Suprapubic skin (tissue), 4 donors: ENCODE measurements at regions not wholly inside any gene's neighbourhood (a gene's known extent, or its start where the extent isn't known, plus 50 kb on each side); places are given as distances from the start of the nearest gene placed in this dataset.
"Not testable (repeated sequence)": the region's sequence is repeated elsewhere in the genome, so short reads cannot be mapped to it uniquely, and the experiment has no call there.

Source experiments
- DNase-seq, 2 donors: peaks; one replicate each; pipeline ENCODE4 v3.0.0-alpha.2; 2019; ENCODE audit warnings: low spot score in 2 of 2
- H3K27ac ChIP-seq: fragments of 200-600 bp; sonication (generic); one replicate; pipeline ENCODE4 v1.5.1; 2019
- H3K27me3 ChIP-seq: fragments of 200-600 bp; sonication (generic); one replicate; pipeline ENCODE4 v1.5.1; 2019
- H3K36me3 ChIP-seq: fragments of 200-600 bp; sonication (generic); one replicate; pipeline ENCODE4 v1.5.1; 2019
- H3K4me1 ChIP-seq: fragments of 200-600 bp; sonication (generic); one replicate; pipeline ENCODE4 v1.5.1; 2019
- H3K4me3 ChIP-seq: fragments of 200-600 bp; sonication (generic); one replicate; pipeline ENCODE4 v1.5.1; 2019; ENCODE audit warnings: mild to moderate bottlenecking
- H3K9me3 ChIP-seq: fragments of 200-600 bp; sonication (generic); one replicate; pipeline ENCODE4 v1.5.1; 2019
- EP300 ChIP-seq: sonication (generic); formaldehyde crosslinking; IDR thresholded peaks from one replicate; pipeline ENCODE4 v1.6.1; 2017; ENCODE audit warnings: antibody characterized with exemption
- POLR2A ChIP-seq, 2 donors: fragments of 450-650 bp; IDR thresholded peaks; one replicate each; pipeline ENCODE4 v1.6.1; 2017; ENCODE audit warnings: antibody characterized with exemption in 2 of 2, mild to moderate bottlenecking in 2 of 2, moderate library complexity in 2 of 2
- POLR2AphosphoS5 ChIP-seq, 3 donors: sonication (generic); formaldehyde crosslinking; IDR thresholded peaks; one replicate each; pipeline ENCODE4 v1.6.1; 2017; ENCODE audit warnings: antibody characterized with exemption in 3 of 3
- WGBS: methylation state at CpG from one replicate; pipeline ENCODE4 v1.1.5; 2018; 5-methylcytosine and 5-hydroxymethylcytosine counted together
- TF ChIP-seq, protein P1 (sequence below), 2 donors: fragments of 200-600 bp in 1 of 2; fragments of 450-650 bp in 1 of 2; sonication (generic) in 1 of 2; IDR thresholded peaks; one replicate each; pipeline ENCODE4 v1.5.1; 2016 to 2019; ENCODE audit warnings: antibody characterized with exemption in 2 of 2, mild to moderate bottlenecking in 1 of 2, moderate library complexity in 1 of 2

DNA sequence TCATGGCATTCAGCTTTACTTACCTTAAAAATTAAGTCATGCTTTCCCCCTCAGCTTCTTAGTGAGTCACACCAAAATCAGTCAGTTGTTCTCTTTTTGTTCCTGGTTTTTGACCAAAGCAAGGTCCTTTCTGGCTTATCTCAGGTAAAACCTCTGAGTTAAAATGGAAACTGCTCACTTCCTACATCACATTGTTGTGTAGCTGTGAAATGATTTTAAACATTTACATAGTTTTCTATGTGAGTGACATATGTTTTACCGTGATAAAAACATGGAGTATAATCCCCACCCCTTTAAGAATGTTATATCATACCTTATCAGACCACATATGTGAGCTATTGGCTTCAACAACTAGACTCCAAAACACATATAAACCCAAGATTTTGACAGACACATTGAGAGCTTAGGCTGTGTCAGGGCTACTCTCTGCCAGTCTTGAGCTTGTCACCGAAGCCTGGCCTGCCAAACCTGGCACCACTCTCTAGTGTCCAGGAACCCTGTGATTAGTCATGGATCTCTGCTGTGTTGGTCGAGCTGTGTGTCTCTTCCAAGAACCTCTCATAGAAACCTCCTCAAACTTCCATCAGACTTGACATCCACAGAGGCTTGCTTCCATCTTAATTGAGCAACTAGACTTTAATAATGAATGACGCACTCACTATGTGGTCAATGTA lies 113.7 kb upstream of the FOXN2 start:
- Histone ChIP-seq H3K36me3 (no peaks in the 10 kb centered on the region), H3K4me1 (peaks cover 4% of the 10 kb centered on the region), H3K4me3 (no peak overlapping the region), H3K9me3 (no peaks in the 10 kb centered on the region), H3K27ac (no peak overlapping the region), H3K27me3 (no peaks in the 10 kb centered on the region)
- 92% methylated on average over 4 of the region's 4 CpGs for WGBS
- no peak for DNase-seq
- no peak for TF ChIP-seq POLR2A (IDR thresholded peaks at IDR 0.05)
- no peak for TF ChIP-seq EP300
- TF ChIP-seq, protein P1, sequence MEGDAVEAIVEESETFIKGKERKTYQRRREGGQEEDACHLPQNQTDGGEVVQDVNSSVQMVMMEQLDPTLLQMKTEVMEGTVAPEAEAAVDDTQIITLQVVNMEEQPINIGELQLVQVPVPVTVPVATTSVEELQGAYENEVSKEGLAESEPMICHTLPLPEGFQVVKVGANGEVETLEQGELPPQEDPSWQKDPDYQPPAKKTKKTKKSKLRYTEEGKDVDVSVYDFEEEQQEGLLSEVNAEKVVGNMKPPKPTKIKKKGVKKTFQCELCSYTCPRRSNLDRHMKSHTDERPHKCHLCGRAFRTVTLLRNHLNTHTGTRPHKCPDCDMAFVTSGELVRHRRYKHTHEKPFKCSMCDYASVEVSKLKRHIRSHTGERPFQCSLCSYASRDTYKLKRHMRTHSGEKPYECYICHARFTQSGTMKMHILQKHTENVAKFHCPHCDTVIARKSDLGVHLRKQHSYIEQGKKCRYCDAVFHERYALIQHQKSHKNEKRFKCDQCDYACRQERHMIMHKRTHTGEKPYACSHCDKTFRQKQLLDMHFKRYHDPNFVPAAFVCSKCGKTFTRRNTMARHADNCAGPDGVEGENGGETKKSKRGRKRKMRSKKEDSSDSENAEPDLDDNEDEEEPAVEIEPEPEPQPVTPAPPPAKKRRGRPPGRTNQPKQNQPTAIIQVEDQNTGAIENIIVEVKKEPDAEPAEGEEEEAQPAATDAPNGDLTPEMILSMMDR (IDR thresholded peaks at IDR 0.05) = no peak
- TF ChIP-seq POLR2AphosphoS5 (IDR thresholded peaks at IDR 0.05) = no peak

DNA sequence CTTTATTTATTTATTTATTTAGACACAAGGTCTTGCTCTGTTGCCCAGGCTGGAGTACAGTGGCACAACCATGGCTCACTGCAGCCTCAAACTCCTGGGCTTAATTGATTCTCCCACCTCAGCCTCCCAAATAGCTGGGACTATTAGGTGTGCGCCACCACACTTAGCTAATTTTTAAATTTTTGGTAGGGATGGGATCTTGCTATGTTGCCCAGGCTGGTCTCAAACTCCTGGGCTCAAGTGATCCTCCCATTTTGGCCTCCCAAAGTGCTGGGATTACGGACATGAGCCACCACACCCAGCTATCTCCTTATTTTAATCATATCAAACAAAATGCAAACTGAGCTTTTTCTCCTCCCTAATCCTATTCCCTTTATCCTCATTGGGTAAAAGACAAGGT lies 113.0 kb upstream of the FOXN2 start:
- not testable (repeated sequence) for DNase-seq, H3K4me3 ChIP-seq, H3K9me3 ChIP-seq, H3K36me3 ChIP-seq, H3K27me3 ChIP-seq, H3K4me1 ChIP-seq, H3K27ac ChIP-seq
- WGBS = 93% methylated on average over 2 of the region's 2 CpGs

DNA sequence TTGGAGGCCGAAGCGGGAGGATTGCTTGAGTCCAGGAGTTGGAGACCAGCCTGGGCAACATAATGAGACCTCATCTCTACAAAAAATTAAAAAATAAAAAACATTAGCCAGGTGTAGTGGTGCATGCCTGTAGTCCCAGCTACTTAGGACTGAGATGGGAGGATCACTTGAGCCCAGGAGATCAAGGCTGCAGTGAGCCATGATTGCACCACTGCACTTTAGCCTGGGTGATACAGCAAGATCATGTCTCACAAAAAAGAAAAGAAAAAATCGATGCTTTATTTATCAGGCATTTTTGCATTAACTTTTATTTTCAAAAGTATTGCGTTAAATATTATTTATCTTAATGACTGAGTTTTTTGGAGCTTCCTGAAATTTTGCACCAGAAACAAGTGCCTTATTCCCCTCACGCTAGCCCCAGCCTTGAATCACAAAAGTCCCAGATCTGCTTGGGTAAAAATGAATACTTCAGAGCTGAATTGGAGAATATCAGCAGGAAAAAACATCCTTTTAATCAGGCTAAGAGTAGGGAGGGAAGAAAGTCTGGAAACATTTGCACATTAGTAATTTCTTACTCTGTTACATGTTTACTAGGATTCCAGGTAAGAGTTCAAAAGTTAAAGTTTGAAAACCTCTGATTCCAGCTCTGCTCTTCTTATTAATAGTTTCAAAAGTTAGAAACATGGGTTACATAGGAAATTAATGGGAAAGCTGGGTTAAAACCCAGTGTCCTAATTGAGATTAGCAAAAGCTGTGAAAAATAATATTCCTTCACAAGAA lies 111.4 kb upstream of the FOXN2 start:
- Histone ChIP-seq H3K36me3 (no peaks in the 10 kb centered on the region), H3K9me3 (no peaks in the 10 kb centered on the region), H3K4me3 (no peak overlapping the region), H3K27me3 (no peaks in the 10 kb centered on the region), H3K4me1 (no peaks in the 10 kb centered on the region), H3K27ac (no peak overlapping the region)
- TF ChIP-seq POLR2A (IDR thresholded peaks at IDR 0.05) (no peak), POLR2AphosphoS5 (IDR thresholded peaks at IDR 0.05) (no peak), EP300 (no peak)
- TF ChIP-seq, protein P1 (IDR thresholded peaks at IDR 0.05) = no peak
- no peak for DNase-seq
- 94% methylated on average over 5 of the region's 5 CpGs for WGBS

DNA sequence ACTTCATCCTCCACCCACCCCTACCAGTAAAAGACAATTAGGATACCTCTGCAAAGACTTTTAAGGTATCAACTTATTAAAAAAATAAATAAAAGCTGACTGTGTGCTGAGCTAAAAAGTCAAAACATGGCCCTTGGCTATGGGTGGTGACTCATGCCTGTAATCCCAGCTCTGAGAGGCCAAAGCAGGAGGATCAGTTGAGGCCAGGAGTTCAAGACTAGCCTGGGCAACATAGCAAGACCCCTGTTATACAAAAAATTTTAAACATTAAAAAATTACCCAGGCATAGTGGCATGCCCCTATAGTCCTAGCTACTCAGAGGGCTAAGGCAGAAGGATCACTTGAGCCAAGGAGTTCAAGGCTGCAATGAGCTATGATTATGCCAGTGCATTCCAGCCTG lies 110.8 kb upstream of the FOXN2 start:
- DNase-seq = no peak
- Histone ChIP-seq H3K4me3 (no peak overlapping the region), H3K4me1 (no peaks in the 10 kb centered on the region), H3K36me3 (no peaks in the 10 kb centered on the region), H3K27ac (no peak overlapping the region), H3K27me3 (no peaks in the 10 kb centered on the region), H3K9me3 (no peaks in the 10 kb centered on the region)
- TF ChIP-seq POLR2A (IDR thresholded peaks at IDR 0.05) = no peak
- TF ChIP-seq POLR2AphosphoS5 (IDR thresholded peaks at IDR 0.05) = no peak
- TF ChIP-seq, protein P1 (IDR thresholded peaks at IDR 0.05) = no peak
- no peak for TF ChIP-seq EP300

DNA sequence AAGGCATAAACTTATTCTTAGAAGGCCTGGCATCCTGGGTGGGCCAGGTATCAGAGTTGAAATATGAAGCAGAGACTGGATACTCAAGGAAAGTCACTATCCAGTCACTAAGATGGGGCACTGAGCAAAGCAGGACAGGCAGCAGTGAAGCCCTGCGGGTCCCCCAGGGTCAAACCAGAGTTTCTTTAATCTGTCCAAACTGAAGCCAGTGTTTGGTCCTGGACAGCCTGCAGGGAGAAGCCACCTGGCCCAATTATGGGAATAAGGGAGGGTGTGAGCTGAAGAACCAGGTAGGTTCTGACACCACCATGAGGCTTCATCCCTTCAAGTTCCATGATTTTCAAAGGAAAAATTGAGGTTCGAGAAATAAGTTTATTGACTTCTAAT lies 109.7 kb upstream of the FOXN2 start:
- WGBS = 97% methylated on average over 2 of the region's 2 CpGs
- Histone ChIP-seq H3K4me1 (peaks cover 10% of the 10 kb centered on the region), H3K36me3 (no peaks in the 10 kb centered on the region), H3K27me3 (no peaks in the 10 kb centered on the region), H3K9me3 (no peaks in the 10 kb centered on the region), H3K4me3 (no peak overlapping the region), H3K27ac (no peak overlapping the region)
- DNase-seq = no peak
- TF ChIP-seq EP300 (no peak), POLR2A (IDR thresholded peaks at IDR 0.05) (no peak), POLR2AphosphoS5 (IDR thresholded peaks at IDR 0.05) (no peak)
- TF ChIP-seq, protein P1 (IDR thresholded peaks at IDR 0.05) = no peak
